Esophagus squamous epithelium (tissue), 5 donors: ENCODE measurements at regions not wholly inside any gene's neighbourhood (a gene's known extent, or its start where the extent isn't known, plus 50 kb on each side); places are given as distances from the start of the nearest gene placed in this dataset.

Experiments used
- DNase-seq: peaks from one replicate; lab custom pipeline; 2025; lab: John Stamatoyannopoulos, UW
- H3K27ac ChIP-seq, 4 donors: fragments of 200-600 bp; sonication (generic); one replicate each; pipeline ENCODE4 v1.5.1; 2016 to 2019; ENCODE audit warnings: mild to moderate bottlenecking in 1 of 4
- H3K27me3 ChIP-seq, 4 donors: fragments of 200-600 bp; sonication (generic); 1 replicate in 3 of 4; 2 replicates in 1 of 4; pipeline versions ENCODE4 v1.5.1 to v1.6.0; 2017 to 2021; ENCODE audit warnings: antibody characterized with exemption in 1 of 4
- H3K36me3 ChIP-seq, 3 donors: fragments of 200-600 bp; sonication (generic); one replicate each; pipeline ENCODE4 v1.5.1; 2016 to 2019
- H3K4me1 ChIP-seq, 3 donors: fragments of 200-600 bp; sonication (generic); one replicate each; pipeline ENCODE4 v1.5.1; 2017 to 2019
- H3K4me3 ChIP-seq, 4 donors: fragments of 200-600 bp; sonication (generic); 1 replicate in 3 of 4; 2 replicates in 1 of 4; pipeline ENCODE4 v1.5.1; 2016 to 2019; ENCODE audit warnings: mild to moderate bottlenecking in 2 of 4, moderate library complexity in 1 of 4
- H3K9me3 ChIP-seq, 3 donors: fragments of 200-600 bp; sonication (generic); one replicate each; pipeline ENCODE4 v1.5.1; 2016 to 2019
- CTCF ChIP-seq, 6 experiments: fragments of 450-650 bp in 4 of 6; fragments of 200-600 bp in 2 of 6; sonication (generic) in 2 of 6; IDR thresholded peaks; one replicate each; pipeline ENCODE4 v1.5.1; 2016 to 2019; ENCODE audit warnings: antibody characterized with exemption in 6 of 6, mild to moderate bottlenecking in 4 of 6, moderate library complexity in 4 of 6
- POLR2A ChIP-seq, 4 donors: fragments of 450-650 bp; IDR thresholded peaks; one replicate each; pipeline ENCODE4 v1.6.1; 2017; ENCODE audit warnings: antibody characterized with exemption in 4 of 4, mild to moderate bottlenecking in 4 of 4, moderate library complexity in 3 of 4
- WGBS, 2 donors: methylation state at CpG; one replicate each; pipeline ENCODE4 v1.1.5; 2018; 5-methylcytosine and 5-hydroxymethylcytosine counted together
- intact Hi-C: fragments of 100-400 bp; cut with DNase I; formaldehyde crosslinking; loops from one replicate; pipeline ENCODE4 v1.15.0; 2022
- donor health status: DM: yes; HTN: yes; CAD: no.

- intact Hi-C loops: loop anchor here (10.0 kb wide), 1 partner anchor 640 kb away; no protein-coding TSS in a partner anchor
- no peak for TF ChIP-seq POLR2A (IDR thresholded peaks at IDR 0.05)
- TF ChIP-seq CTCF (IDR thresholded peaks at IDR 0.05): no peak
- Histone ChIP-seq H3K9me3 (peaks cover 0 to 6% (median 0%) of the 10 kb centered on the region in 3 donors), H3K4me3 (no peak overlapping the region), H3K36me3 (no peaks in the 10 kb centered on the region), H3K27ac (no peak overlapping the region), H3K4me1 (no peaks in the 10 kb centered on the region), H3K27me3 (no peaks in the 10 kb centered on the region)
- no peak for DNase-seq
- 67 to 69% methylated on average over 4 of the region's 4 CpGs for WGBS, 2 donors
These were observed 682.6 kb downstream of the HS3ST4 start for GRCh38 chr16:26374279-26374925.

- no peak for DNase-seq
- H3K4me1 ChIP-seq: no peaks in the 10 kb centered on the region
- intact Hi-C loops: no loop called here
- H3K27ac ChIP-seq: no peak overlapping the region
- TF ChIP-seq POLR2A (IDR thresholded peaks at IDR 0.05) (no peak), CTCF (IDR thresholded peaks at IDR 0.05) (no peak)
- H3K36me3 ChIP-seq: no peaks in the 10 kb centered on the region
- peaks cover 0 to 3% (median 0%) of the 10 kb centered on the region in 4 donors for H3K27me3 ChIP-seq
- H3K9me3 ChIP-seq: no peaks in the 10 kb centered on the region
- no peak overlapping the region for H3K4me3 ChIP-seq
- 35 to 48% methylated on average over 2 of the region's 2 CpGs for WGBS, 2 donors
These were observed 684.1 kb upstream of the C16orf82 start for GRCh38 chr16:26382586-26382985.

- no peaks in the 10 kb centered on the region for H3K4me1 ChIP-seq
- no peak for DNase-seq
- TF ChIP-seq POLR2A (IDR thresholded peaks at IDR 0.05): no peak
- no peak for TF ChIP-seq CTCF (IDR thresholded peaks at IDR 0.05)
- no peaks in the 10 kb centered on the region for H3K9me3 ChIP-seq
- 32 to 33% methylated on average over 3 of the region's 3 CpGs for WGBS, 2 donors
- peaks cover 0 to 3% (median 0%) of the 10 kb centered on the region in 4 donors for H3K27me3 ChIP-seq
- H3K36me3 ChIP-seq: no peaks in the 10 kb centered on the region
- H3K4me3 ChIP-seq: no peak overlapping the region
- no peak overlapping the region for H3K27ac ChIP-seq
- intact Hi-C loops: no loop called here
These were observed 680.6 kb upstream of the C16orf82 start for GRCh38 chr16:26386096-26386495.

GRCh38 chr16:26391833-26392232 lies 674.9 kb upstream of the C16orf82 start:
- Histone ChIP-seq H3K4me1 (no peaks in the 10 kb centered on the region), H3K27ac (no peak overlapping the region), H3K9me3 (no peaks in the 10 kb centered on the region), H3K36me3 (no peaks in the 10 kb centered on the region), H3K27me3 (no peaks in the 10 kb centered on the region), H3K4me3 (no peak overlapping the region)
- intact Hi-C loops: no loop called here
- no peak for DNase-seq
- no peak for TF ChIP-seq CTCF (IDR thresholded peaks at IDR 0.05)
- TF ChIP-seq POLR2A (IDR thresholded peaks at IDR 0.05): no peak

- intact Hi-C loops: no loop called here
These were observed 672.3 kb upstream of the C16orf82 start for GRCh38 chr16:26394409-26394808.

More at GRCh38 chr16:26394409-26394808, 672.3 kb upstream of the C16orf82 start:
- H3K36me3 ChIP-seq: no peaks in the 10 kb centered on the region
- H3K27me3 ChIP-seq: no peaks in the 10 kb centered on the region
- no peak for TF ChIP-seq CTCF (IDR thresholded peaks at IDR 0.05)
- TF ChIP-seq POLR2A (IDR thresholded peaks at IDR 0.05): no peak
- no peak overlapping the region for H3K27ac ChIP-seq
- no peaks in the 10 kb centered on the region for H3K9me3 ChIP-seq
- 56% methylated on average over 5 of the region's 5 CpGs for WGBS, 2 donors
- no peaks in the 10 kb centered on the region for H3K4me1 ChIP-seq
- H3K4me3 ChIP-seq: no peak overlapping the region
- no peak for DNase-seq
